T-helper 1 cell treated with Interleukin-12 subunit alpha and Interleukin-12 subunit beta and Interleukin-4 antibody, amounts not matched to agents 30 μg/mL and 1 μg/mL, for 36 hours (primary cell): ENCODE measurements at regions not wholly inside any gene's neighbourhood (a gene's known extent, or its start where the extent isn't known, plus 50 kb on each side); places are given as distances from the start of the nearest gene placed in this dataset.

Source experiments
- H3K27ac Mint-ChIP-seq: one replicate; pipeline ENCODE4 v1.8.0; 2021; ENCODE audit warnings: mild to moderate bottlenecking, mixed read lengths
- H3K27me3 Mint-ChIP-seq: one replicate; pipeline ENCODE4 v1.8.0; 2021; ENCODE audit warnings: low read depth, mixed read lengths
- H3K36me3 Mint-ChIP-seq: one replicate; pipeline ENCODE4 v1.8.0; 2021; ENCODE audit warnings: low read depth, mixed read lengths
- H3K4me1 Mint-ChIP-seq: one replicate; pipeline ENCODE4 v1.8.0; 2021; ENCODE audit warnings: low read depth, mixed read lengths
- H3K4me3 Mint-ChIP-seq: one replicate; pipeline ENCODE4 v1.8.0; 2021; ENCODE audit warnings: mild to moderate bottlenecking, moderate library complexity, mixed read lengths
- H3K9me3 Mint-ChIP-seq: one replicate; pipeline ENCODE4 v1.8.0; 2021; ENCODE audit warnings: mixed read lengths

DNA sequence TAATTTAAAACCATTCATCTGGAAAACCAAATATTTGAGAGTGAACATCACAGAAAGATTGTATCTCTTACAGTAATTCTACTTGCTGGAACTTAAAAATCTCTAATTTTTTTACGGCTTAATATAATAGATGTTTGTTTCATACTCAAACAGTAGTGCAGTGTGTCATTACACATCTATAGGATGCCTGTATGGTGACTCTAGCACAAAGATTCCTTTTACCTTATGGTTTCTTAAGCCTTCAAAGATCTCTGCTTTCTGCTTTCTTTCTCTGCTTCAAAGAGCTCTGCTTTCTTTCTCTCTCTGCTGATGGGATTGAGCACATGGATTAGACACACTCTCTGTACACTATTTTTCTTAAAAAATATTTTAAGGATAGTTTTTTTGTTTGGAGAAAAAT, 374.0 kb upstream of the CDH9 start:
- no peaks in the 10 kb centered on the region for H3K36me3 Mint-ChIP-seq
- no peaks in the 10 kb centered on the region for H3K4me1 Mint-ChIP-seq
- no peak overlapping the region for H3K27ac Mint-ChIP-seq
- no peak overlapping the region for H3K4me3 Mint-ChIP-seq
- H3K9me3 Mint-ChIP-seq: peaks cover 22% of the 10 kb centered on the region
- no peaks in the 10 kb centered on the region for H3K27me3 Mint-ChIP-seq

DNA sequence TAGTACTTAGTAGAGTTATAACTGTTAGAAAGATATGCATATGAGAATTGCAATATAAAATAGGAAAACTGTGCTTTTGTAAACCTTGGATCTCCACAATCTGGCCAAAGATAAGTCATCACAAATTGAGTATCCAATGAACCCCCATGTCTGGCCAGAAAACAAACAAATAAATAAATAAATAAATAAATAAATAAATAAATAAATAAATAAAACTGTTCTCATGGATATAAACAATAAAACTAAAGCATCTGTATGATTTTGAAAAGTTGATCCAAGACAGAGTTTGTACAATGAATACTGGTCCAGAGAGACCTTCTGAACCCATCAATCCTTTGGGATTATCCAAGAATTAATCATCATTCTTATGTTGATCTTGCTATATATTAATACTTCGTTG, 367.6 kb upstream of the CDH9 start:
- Mint-ChIP-seq H3K9me3 (peaks cover 13% of the 10 kb centered on the region), H3K36me3 (no peaks in the 10 kb centered on the region), H3K27ac (no peak overlapping the region), H3K4me3 (no peak overlapping the region), H3K27me3 (no peaks in the 10 kb centered on the region), H3K4me1 (no peaks in the 10 kb centered on the region)

DNA sequence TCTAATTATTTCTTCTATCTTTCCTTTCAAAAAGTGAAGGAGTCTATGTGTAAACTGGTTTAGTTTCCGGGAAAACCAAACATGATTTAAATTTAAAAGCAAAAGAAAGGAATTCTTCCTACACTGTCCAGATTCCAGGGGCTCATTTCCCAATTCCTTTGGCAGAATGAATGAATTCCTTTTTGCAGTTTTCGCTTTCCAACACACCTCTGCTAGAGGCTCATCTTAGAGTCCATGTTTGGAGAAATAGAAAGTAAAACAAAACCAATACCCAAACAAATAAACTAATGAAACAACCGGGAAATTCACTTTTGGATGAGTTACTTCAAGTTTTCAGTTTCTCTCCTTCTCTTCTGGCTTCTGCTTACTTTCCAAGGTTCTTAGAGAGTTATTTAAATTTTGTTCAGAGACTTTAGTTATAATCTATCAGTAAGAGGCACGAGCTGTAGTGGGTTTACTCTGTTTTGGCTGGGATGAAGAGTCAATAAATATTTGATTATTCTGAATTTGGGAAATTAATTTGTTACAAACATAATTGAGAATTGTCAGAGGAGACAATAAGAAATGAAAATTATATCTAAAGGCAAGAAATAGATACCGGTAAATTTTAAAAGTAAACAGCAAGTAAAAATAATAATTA, 365.0 kb upstream of the CDH9 start:
- Mint-ChIP-seq H3K27ac (no peak overlapping the region), H3K4me1 (no peaks in the 10 kb centered on the region), H3K27me3 (no peaks in the 10 kb centered on the region), H3K4me3 (no peak overlapping the region), H3K36me3 (no peaks in the 10 kb centered on the region), H3K9me3 (peaks cover 20% of the 10 kb centered on the region)

DNA sequence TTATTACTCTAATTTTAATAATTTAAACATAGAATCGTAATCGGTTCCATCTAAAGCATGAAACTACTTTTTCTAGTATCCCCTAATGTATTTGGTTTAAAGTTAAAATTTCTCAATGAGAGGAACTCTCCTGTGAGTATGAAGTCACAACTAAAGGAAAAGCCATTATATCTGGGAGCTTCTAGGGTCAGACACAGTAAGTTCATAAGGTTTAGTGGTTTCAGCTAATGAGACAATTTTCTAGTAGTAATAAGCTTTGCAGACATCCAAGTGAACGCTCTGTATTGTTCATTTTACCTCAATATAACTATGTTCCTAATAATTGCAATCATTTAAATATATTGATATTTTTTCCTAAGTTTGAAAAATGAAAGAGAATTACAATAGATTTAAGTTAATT, 364.4 kb upstream of the CDH9 start:
- H3K36me3 Mint-ChIP-seq: no peaks in the 10 kb centered on the region
- peaks cover 20% of the 10 kb centered on the region for H3K9me3 Mint-ChIP-seq
- no peak overlapping the region for H3K27ac Mint-ChIP-seq
- H3K4me1 Mint-ChIP-seq: no peaks in the 10 kb centered on the region
- no peak overlapping the region for H3K4me3 Mint-ChIP-seq
- H3K27me3 Mint-ChIP-seq: no peaks in the 10 kb centered on the region

DNA sequence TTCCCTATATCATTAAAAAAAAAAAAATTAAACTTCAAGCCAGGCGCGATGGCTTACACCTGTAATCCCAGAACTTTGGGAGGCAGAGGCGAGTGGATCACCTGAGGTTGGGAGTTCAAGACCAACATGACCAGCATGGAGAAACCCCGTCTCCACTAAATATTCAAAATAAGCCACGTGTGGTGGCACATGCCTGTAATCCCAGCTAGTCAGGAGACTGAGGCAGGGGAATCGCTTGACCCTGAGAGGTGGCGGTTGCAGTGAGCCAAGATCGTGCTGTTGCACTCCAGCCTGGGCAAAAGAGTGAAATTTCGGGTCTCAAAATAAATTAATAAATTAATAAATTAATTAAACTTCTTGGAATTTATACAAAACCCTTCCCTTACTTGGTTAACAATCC, 358.6 kb upstream of the CDH9 start:
- no peaks in the 10 kb centered on the region for H3K4me1 Mint-ChIP-seq
- H3K27ac Mint-ChIP-seq: no peak overlapping the region
- peaks cover 20% of the 10 kb centered on the region for H3K9me3 Mint-ChIP-seq
- H3K4me3 Mint-ChIP-seq: no peak overlapping the region
- H3K27me3 Mint-ChIP-seq: no peaks in the 10 kb centered on the region
- no peaks in the 10 kb centered on the region for H3K36me3 Mint-ChIP-seq

DNA sequence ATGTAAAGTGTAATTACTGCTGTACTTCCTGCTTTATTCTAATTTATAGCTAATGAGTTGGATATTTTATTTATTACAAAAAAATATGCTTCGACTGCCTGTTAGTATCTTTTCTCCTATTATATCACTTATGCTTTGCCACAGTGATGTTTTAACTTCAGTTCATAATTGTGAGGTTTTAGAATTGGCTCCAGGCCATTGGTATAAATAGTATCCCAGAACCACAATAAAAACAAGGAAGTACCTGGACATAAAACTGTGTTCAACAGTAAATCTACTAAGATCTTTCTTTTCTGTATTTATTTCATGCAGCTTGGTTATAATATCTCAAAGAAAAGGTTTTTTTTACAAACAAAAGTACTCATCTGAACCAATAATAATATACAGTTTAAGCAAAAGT, 354.3 kb upstream of the CDH9 start:
- no peak overlapping the region for H3K27ac Mint-ChIP-seq
- peaks cover 9% of the 10 kb centered on the region for H3K9me3 Mint-ChIP-seq
- no peaks in the 10 kb centered on the region for H3K4me1 Mint-ChIP-seq
- no peaks in the 10 kb centered on the region for H3K36me3 Mint-ChIP-seq
- no peak overlapping the region for H3K4me3 Mint-ChIP-seq
- H3K27me3 Mint-ChIP-seq: no peaks in the 10 kb centered on the region

DNA sequence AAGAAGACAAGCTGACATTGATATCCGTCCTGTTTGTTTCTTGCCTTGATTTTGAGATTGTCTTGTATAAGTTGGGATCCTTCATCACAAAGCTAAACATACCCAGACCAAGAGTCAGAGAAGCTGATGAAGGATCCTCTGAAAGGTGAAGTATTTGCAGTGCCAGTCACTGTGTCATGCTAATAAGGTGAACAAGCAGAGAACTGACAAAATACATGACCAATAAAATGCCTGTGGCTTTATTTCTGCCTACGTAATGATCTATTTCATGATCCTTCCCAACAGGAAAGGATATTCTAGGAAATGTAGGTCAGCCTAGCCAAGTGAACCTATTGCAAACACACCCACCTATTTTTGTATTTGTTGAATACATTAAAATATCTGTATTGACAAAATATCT, 351.3 kb upstream of the CDH9 start:
- peaks cover 21% of the 10 kb centered on the region for H3K9me3 Mint-ChIP-seq
- H3K27ac Mint-ChIP-seq: no peak overlapping the region
- no peaks in the 10 kb centered on the region for H3K4me1 Mint-ChIP-seq
- H3K27me3 Mint-ChIP-seq: no peaks in the 10 kb centered on the region
- H3K36me3 Mint-ChIP-seq: no peaks in the 10 kb centered on the region
- no peak overlapping the region for H3K4me3 Mint-ChIP-seq

DNA sequence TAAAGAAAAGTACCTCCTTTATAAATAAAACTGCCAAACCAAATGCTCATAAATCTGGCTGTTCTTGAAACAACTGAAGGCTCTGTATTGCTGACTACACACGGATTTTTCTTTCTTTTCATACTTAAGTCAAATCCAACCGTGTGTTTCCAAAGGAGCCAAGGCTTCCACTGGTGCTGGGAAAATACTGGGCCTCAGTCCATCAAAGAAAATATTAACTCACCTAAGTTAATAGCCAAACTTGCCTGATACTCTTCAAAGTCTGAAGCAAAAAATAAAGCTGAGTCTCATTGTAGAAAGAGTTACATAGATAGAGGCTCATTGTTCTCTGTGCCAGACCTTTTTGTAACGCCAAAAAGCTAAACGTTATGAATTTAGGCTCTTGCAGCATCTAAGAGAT, 350.4 kb upstream of the CDH9 start:
- Mint-ChIP-seq H3K4me3 (no peak overlapping the region), H3K36me3 (no peaks in the 10 kb centered on the region), H3K27me3 (no peaks in the 10 kb centered on the region), H3K9me3 (peaks cover 21% of the 10 kb centered on the region), H3K27ac (no peak overlapping the region), H3K4me1 (no peaks in the 10 kb centered on the region)

DNA sequence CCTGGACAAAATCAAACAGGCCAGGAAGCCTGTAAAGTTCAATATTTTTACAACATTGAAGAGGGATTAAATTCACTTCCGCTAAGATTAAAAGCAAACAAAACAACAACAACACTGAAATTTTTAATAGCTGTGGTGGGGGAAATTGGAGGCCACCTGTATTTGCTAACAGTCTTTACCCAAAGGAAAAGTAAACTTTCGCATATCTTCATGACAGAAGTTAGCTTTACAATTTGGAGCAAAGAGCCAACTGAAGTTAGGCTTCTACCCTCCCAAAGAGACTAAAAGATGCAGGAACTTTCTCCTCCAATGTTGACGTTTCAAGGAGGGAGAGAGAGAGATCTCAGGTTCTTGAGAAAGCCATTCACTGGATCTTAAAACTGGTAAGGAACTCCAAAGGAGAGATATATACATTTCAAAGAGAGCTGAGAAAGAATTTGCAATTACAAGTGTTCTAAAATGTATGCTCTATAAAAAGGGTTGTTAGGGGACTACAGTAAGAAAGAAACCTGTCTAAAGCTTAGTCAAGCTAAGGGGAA, 349.2 kb upstream of the CDH9 start:
- Mint-ChIP-seq H3K9me3 (peaks cover 15% of the 10 kb centered on the region), H3K27me3 (no peaks in the 10 kb centered on the region), H3K27ac (no peak overlapping the region), H3K4me1 (no peaks in the 10 kb centered on the region), H3K36me3 (no peaks in the 10 kb centered on the region), H3K4me3 (no peak overlapping the region)

DNA sequence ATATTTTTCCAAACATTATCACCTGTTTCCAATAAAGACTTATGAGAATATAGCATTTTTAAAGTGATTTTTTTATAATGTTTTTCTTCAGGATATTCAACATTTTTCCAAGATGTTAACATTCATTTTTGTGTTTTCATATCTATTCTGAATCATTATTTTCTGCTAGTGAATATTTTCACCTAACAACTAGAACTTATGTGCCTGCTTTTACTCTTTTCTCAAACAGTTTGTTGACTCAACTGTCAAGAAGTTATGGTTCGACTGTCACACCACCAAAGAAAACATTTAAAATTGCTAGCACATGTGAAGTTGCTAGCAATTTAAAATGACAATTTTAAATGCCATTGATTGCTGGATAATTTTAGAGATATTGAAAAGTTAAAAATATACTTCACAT, 343.3 kb upstream of the CDH9 start:
- no peaks in the 10 kb centered on the region for H3K36me3 Mint-ChIP-seq
- peaks cover 17% of the 10 kb centered on the region for H3K9me3 Mint-ChIP-seq
- H3K4me3 Mint-ChIP-seq: no peak overlapping the region
- H3K4me1 Mint-ChIP-seq: no peaks in the 10 kb centered on the region
- no peak overlapping the region for H3K27ac Mint-ChIP-seq
- no peaks in the 10 kb centered on the region for H3K27me3 Mint-ChIP-seq

DNA sequence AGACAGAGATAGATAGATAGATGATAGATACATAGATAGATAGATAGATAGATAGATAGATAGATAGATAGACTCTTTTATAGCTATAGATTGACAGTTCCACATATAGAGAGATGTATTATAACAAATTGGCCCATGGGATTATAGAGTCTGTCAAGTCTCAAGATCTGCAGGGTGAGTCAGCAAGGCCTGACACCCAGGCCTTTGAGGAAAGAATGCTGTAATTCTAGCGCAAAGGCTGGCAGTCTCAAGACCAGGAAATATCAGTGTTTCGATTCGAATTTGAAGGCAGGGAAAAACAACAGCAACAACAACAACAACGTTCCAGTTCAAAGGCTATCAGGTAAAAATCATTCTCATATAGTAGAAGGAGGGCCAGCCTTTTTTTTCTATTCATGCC, 339.2 kb upstream of the CDH9 start:
- H3K4me1 Mint-ChIP-seq: no peaks in the 10 kb centered on the region
- no peaks in the 10 kb centered on the region for H3K36me3 Mint-ChIP-seq
- H3K27ac Mint-ChIP-seq: no peak overlapping the region
- no peaks in the 10 kb centered on the region for H3K27me3 Mint-ChIP-seq
- H3K4me3 Mint-ChIP-seq: no peak overlapping the region
- H3K9me3 Mint-ChIP-seq: peaks cover 16% of the 10 kb centered on the region

DNA sequence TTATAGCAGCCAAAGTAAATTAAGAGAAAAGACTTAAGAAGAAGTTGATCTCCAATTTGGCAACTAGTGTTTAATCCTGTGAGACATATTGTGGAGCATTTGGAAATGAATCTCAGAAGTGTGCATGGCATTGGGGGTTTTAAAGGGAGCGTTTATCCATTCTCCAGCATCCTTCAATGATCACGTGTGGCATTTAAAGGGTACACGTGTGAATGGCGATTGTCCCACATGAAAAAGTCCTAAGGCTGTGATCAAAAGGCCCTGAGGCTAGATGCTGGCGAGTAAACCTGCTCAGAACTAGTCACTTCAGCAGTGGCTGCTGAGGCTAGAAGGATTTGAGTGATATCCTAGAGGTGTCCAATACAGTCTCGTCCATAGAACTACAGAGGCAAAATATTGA, 315.6 kb upstream of the CDH9 start:
- H3K27me3 Mint-ChIP-seq: no peaks in the 10 kb centered on the region
- H3K36me3 Mint-ChIP-seq: no peaks in the 10 kb centered on the region
- H3K4me3 Mint-ChIP-seq: no peak overlapping the region
- H3K27ac Mint-ChIP-seq: no peak overlapping the region
- H3K4me1 Mint-ChIP-seq: no peaks in the 10 kb centered on the region
- peaks cover 12% of the 10 kb centered on the region for H3K9me3 Mint-ChIP-seq

DNA sequence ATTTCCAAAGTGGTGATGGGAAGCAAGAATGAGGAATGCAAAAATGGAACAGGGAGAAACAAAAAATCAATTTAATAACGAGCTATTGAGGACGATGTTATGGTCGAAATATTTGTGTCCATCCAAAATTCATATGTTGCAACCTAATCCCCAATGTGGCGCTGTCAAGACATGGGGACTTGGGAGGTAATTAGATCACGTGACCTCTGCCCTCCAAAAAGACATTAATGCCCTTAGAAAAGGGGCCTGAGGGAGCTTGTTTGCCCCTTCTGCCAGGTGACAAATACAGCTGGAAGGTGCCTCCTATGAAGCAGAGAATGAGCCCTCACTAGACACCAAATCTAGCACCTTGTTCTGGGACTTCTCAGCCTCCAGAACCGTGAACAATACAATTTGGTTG, 315.2 kb upstream of the CDH9 start:
- Mint-ChIP-seq H3K9me3 (peaks cover 13% of the 10 kb centered on the region), H3K4me3 (no peak overlapping the region), H3K4me1 (no peaks in the 10 kb centered on the region), H3K27ac (no peak overlapping the region), H3K27me3 (no peaks in the 10 kb centered on the region), H3K36me3 (no peaks in the 10 kb centered on the region)

DNA sequence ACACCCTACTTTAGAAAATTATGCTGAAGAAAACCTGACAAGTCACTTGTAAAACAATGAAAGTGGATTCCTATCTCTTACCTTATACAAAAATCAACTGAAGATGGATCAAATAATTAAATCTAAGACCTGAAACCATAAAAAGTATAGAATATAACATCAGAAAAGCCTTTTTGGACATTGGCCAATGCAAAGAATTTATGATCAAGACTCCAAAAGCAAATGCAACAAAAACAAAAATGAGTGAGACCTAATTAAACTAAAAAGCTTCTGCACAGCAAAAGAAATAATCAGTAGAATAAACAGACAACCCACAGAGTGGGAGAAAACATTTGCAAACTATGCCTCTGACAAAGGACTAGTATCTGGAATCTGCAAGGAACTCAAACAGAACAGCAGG, 303.0 kb upstream of the CDH9 start:
- Mint-ChIP-seq H3K27ac (no peak overlapping the region), H3K36me3 (no peaks in the 10 kb centered on the region), H3K4me1 (no peaks in the 10 kb centered on the region), H3K4me3 (no peak overlapping the region), H3K27me3 (no peaks in the 10 kb centered on the region), H3K9me3 (peaks cover 22% of the 10 kb centered on the region)

DNA sequence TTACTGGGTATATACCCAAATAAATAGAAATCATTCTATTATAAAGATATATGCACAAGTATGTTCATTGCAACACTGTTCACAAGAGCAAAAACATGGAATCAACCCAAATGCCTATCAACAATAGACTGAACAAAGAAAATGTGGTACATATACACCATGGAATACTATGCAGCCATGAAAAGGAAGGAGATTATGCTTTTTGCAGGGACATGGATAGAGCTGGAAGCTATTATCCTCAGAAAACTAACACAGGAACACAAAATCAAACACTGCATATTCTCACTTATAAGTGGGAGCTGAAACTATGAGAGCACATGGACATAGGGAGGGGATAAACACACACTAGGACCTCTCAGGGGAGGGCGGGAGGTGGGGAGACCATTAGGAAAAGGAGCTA, 298.4 kb upstream of the CDH9 start:
- Mint-ChIP-seq H3K27me3 (no peaks in the 10 kb centered on the region), H3K9me3 (peaks cover 22% of the 10 kb centered on the region), H3K36me3 (no peaks in the 10 kb centered on the region), H3K27ac (no peak overlapping the region), H3K4me3 (no peak overlapping the region), H3K4me1 (no peaks in the 10 kb centered on the region)

DNA sequence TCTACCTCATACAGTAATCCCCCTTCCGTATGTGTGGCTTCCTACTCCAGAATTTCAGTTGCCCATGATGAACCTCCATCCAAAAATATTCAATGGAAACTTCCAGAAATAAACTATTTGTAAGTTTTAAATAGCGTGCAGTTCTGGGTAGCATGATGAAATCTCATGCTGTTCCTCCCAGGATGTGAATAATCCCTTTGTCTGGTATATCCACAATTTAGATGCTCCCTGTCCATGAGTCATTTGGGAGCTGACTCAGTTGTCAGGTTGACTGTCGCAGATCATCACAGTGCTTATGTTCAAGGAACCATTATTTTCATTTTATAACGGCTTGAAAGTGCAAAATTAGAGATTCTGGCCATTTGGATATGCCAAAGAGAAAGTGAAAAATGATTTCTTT, 290.1 kb upstream of the CDH9 start:
- no peak overlapping the region for H3K27ac Mint-ChIP-seq
- no peaks in the 10 kb centered on the region for H3K4me1 Mint-ChIP-seq
- H3K4me3 Mint-ChIP-seq: no peak overlapping the region
- no peaks in the 10 kb centered on the region for H3K27me3 Mint-ChIP-seq
- no peaks in the 10 kb centered on the region for H3K36me3 Mint-ChIP-seq
- peaks cover 22% of the 10 kb centered on the region for H3K9me3 Mint-ChIP-seq
